ENCODE measurements at regions not wholly inside any gene's neighbourhood (a gene's known extent, or its start where the extent isn't known, plus 50 kb on each side); places are given as distances from the start of the nearest gene placed in this dataset.

- H3K9me3 Mint-ChIP-seq: peaks cover 0 to 5% (median 0%) of the 10 kb centered on the region in 7 donors
- H3K4me3 Mint-ChIP-seq: no peak overlapping the region
- H3K36me3 Mint-ChIP-seq: no peaks in the 10 kb centered on the region
- ATAC-seq (ENCODE audit: low read depth in 2 of 2) (no peak), DNase-seq (no peak)
- no peaks in the 10 kb centered on the region for H3K27me3 Mint-ChIP-seq
- H3K27ac Mint-ChIP-seq: no peak overlapping the region
- H3K4me1 Mint-ChIP-seq: no peaks in the 10 kb centered on the region
These were observed 136.1 kb upstream of the RBMS3 start for GRCh38 chr3:29144807-29145206.

DNA sequence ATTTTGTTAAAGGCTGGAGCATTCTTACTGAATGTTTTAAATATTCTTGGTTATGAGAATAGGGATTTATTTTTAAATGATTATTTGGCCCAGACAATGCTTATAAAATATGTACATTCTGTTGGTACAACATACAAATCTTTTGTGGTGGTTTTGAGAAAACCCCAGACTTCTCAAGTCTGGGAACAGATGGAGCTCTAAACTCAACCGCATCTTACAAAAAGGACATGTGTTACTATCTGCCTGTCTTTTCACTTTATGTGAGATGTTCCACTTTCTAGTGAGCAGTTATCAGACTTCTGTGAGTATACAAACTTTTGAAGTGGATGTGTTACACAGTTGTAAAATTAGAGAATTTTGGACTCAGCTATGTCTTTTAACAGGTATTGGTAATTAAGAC, 135.5 kb upstream of the RBMS3 start:
- no peak overlapping the region for H3K27ac Mint-ChIP-seq
- DNase-seq: no peak
- peaks cover 0 to 5% (median 0%) of the 10 kb centered on the region in 7 donors for H3K9me3 Mint-ChIP-seq
- no peak overlapping the region for H3K4me3 Mint-ChIP-seq
- no peaks in the 10 kb centered on the region for H3K4me1 Mint-ChIP-seq
- no peak for ATAC-seq (ENCODE audit: low read depth in 2 of 2)
- no peaks in the 10 kb centered on the region for H3K36me3 Mint-ChIP-seq
- no peaks in the 10 kb centered on the region for H3K27me3 Mint-ChIP-seq

- Mint-ChIP-seq H3K4me1 (no peaks in the 10 kb centered on the region), H3K27ac (no peak overlapping the region), H3K36me3 (no peaks in the 10 kb centered on the region), H3K27me3 (no peaks in the 10 kb centered on the region), H3K4me3 (no peak overlapping the region), H3K9me3 (no peaks in the 10 kb centered on the region)
- ATAC-seq (ENCODE audit: low read depth in 2 of 2) (no peak), DNase-seq (no peak)
These were observed 128.5 kb upstream of the RBMS3 start for GRCh38 chr3:29152379-29152778.

DNA sequence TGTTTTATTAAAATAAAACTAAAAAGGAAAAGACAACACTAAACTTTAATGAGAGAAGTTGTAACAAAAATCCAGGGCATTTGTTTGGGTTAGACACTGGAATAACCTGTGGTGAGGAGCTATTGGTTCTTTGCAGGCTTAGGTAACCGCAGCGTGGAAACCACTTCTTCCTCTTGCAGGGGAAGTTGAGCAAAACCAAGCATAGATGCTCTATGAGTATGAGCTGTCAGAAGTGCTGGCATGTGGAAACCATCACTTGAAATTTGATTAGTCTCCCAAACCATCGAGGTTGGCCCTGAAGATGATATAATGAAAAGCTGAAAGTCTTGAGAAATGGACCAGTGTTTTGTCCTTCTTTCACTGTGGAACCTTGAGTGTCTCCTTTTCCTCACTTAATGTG, 127.1 kb upstream of the RBMS3 start:
- H3K27ac Mint-ChIP-seq: no peak overlapping the region
- no peaks in the 10 kb centered on the region for H3K9me3 Mint-ChIP-seq
- DNase-seq (no peak), ATAC-seq (ENCODE audit: low read depth in 2 of 2) (no peak)
- H3K4me3 Mint-ChIP-seq: no peak overlapping the region
- no peaks in the 10 kb centered on the region for H3K27me3 Mint-ChIP-seq
- H3K36me3 Mint-ChIP-seq: no peaks in the 10 kb centered on the region
- H3K4me1 Mint-ChIP-seq: no peaks in the 10 kb centered on the region

DNA sequence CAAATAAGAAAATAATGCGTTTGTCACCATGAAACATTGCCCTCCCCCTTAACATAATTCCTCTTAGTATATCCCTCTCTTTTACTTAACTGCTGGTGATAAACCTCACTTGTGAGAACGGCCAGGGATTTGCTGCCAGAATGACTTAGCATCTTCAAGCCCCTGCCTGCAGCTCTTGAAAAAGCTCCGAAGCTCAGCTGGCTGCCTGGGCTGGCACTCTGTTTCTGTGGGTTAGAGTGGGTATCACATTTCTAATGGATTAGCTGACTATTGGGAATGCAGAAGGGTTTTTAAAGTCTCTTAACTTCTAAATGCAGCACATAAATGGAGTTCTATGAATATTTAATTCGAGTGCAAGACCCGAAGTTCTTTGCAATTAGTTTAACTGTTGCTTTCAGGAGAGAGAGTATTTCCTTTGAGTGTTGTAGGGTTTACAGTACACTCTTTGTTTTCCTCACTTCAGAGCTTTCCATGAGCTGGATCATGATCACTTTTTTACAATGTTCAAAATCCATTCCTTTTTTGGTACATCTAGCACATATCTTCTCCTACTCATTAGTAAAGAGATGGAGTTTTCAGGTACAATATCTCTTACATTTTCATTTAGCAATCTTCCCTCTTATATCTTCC, 124.7 kb upstream of the RBMS3 start:
- H3K27ac Mint-ChIP-seq: no peak overlapping the region
- no peak for ATAC-seq (ENCODE audit: low read depth in 2 of 2)
- no peaks in the 10 kb centered on the region for H3K27me3 Mint-ChIP-seq

GRCh38 chr3:29164825-29165224, 116.0 kb upstream of the RBMS3 start:
- ATAC-seq (ENCODE audit: low read depth in 2 of 2) (no peak), DNase-seq (no peak)
- Mint-ChIP-seq H3K9me3 (peaks cover 0 to 5% (median 2%) of the 10 kb centered on the region in 7 donors), H3K36me3 (no peaks in the 10 kb centered on the region), H3K27ac (no peak overlapping the region), H3K4me3 (no peak overlapping the region), H3K27me3 (no peaks in the 10 kb centered on the region), H3K4me1 (no peaks in the 10 kb centered on the region)

More for the DNA sequence above, 124.7 kb upstream of the RBMS3 start:
- Mint-ChIP-seq H3K36me3 (no peaks in the 10 kb centered on the region), H3K9me3 (peaks cover 0 to 3% (median 1%) of the 10 kb centered on the region in 7 donors), H3K4me3 (no peak overlapping the region), H3K4me1 (no peaks in the 10 kb centered on the region)
- no peak for DNase-seq

DNA sequence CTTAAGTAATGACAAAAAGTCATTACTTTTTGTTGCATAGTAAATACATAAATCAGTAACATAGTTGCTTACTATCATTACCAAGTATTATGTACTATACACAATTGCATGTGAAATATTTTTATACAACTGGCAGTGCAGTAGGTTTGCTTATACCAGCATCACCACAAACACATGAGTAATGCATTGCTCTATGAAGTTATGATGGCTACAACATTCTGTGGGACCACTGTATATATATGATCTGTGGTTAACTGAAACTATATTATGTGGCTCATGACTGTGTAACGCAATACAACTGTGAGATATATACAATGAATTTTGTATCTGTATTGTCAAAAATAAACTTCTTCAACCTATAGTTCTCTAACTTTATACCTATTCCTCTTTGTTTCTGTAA, 113.7 kb upstream of the RBMS3 start:
- no peak overlapping the region for H3K4me3 Mint-ChIP-seq
- no peaks in the 10 kb centered on the region for H3K27me3 Mint-ChIP-seq
- peaks cover 0 to 3% (median 0%) of the 10 kb centered on the region in 7 donors for H3K9me3 Mint-ChIP-seq
- H3K4me1 Mint-ChIP-seq: peaks cover 0 to 9% (median 0%) of the 10 kb centered on the region in 3 donors
- ATAC-seq (ENCODE audit: low read depth in 2 of 2) (no peak), DNase-seq (no peak)
- no peak overlapping the region for H3K27ac Mint-ChIP-seq
- H3K36me3 Mint-ChIP-seq: no peaks in the 10 kb centered on the region

GRCh38 chr3:29168081-29168480, 112.8 kb upstream of the RBMS3 start:
- Mint-ChIP-seq H3K4me1 (peaks cover 0 to 9% (median 0%) of the 10 kb centered on the region in 3 donors), H3K4me3 (no peak overlapping the region), H3K36me3 (no peaks in the 10 kb centered on the region), H3K27ac (peak overlapping the region in 1 of 6 donors; percentile 46), H3K9me3 (peaks cover 0 to 2% (median 0%) of the 10 kb centered on the region in 7 donors), H3K27me3 (no peaks in the 10 kb centered on the region)
- no peak for DNase-seq
- no peak for ATAC-seq (ENCODE audit: low read depth in 2 of 2)

GRCh38 chr3:29168696-29169095, 112.2 kb upstream of the RBMS3 start:
- Mint-ChIP-seq H3K4me1 (peaks cover 0 to 9% (median 0%) of the 10 kb centered on the region in 3 donors), H3K4me3 (no peak overlapping the region), H3K27me3 (no peaks in the 10 kb centered on the region), H3K36me3 (no peaks in the 10 kb centered on the region), H3K27ac (no peak overlapping the region), H3K9me3 (peaks cover 0 to 2% (median 0%) of the 10 kb centered on the region in 7 donors)
- ATAC-seq (ENCODE audit: low read depth in 2 of 2) (no peak), DNase-seq (no peak)

GRCh38 chr3:29169451-29169850, 111.4 kb upstream of the RBMS3 start:
- Mint-ChIP-seq H3K36me3 (no peaks in the 10 kb centered on the region), H3K4me1 (peaks cover 0 to 9% (median 0%) of the 10 kb centered on the region in 3 donors), H3K9me3 (peaks cover 0 to 2% (median 0%) of the 10 kb centered on the region in 7 donors), H3K4me3 (peak overlapping the region in 1 of 8 donors; percentile 51), H3K27me3 (no peaks in the 10 kb centered on the region), H3K27ac (no peak overlapping the region)
- DNase-seq (no peak), ATAC-seq (ENCODE audit: low read depth in 2 of 2) (no peak)

DNA sequence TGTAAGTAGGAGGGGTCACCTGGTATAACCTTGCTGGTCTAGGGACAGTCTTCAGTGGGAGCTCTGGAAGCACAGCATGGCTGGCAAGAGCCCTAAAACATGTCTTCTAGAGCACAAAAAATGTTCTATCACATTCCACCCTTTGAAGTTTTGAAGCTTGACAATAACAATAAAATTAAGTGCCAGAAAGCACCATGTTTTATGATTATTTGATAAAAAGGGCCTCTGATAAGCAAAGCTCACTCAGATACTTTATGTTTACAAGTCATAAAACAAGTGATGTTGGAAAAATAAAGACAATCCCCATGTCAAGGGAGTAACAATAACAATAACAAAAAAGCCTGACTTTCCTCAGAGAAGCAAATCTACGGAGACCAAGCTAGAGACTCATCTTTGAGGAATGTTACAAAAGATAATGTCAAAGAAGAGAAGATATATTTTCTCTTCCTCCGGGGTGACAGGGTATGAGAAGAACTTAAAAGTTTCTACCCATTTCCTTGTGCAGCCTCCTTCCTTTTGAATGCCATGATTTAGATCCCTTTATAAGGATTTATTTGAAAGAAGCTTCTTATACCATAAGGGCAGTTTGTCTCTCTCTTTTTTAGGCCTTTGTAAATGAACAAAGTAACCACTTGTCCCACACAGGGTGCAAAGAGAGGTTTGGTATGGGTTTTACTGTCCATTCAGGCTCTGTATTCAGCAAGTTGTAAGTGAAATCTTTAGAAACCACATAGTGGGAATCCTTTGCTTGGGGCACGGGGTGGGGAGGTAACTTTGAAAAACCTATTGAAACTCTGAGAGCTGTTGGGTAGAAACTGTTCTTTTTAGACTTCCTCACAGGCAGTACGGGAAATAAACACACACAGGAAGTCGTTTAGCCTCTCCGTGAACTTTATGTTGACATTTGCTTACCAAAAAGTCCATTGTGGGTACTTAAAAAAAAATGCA, 109.6 kb upstream of the RBMS3 start:
- no peak for ATAC-seq (ENCODE audit: low read depth in 2 of 2)
- H3K4me3 Mint-ChIP-seq: no peak overlapping the region
- peak overlapping the region in 2 of 6 donors; percentile 7 to 27 for H3K27ac Mint-ChIP-seq

GRCh38 chr3:29176501-29176900, 104.4 kb upstream of the RBMS3 start:
- Mint-ChIP-seq H3K27me3 (peaks cover 0 to 3% (median 0%) of the 10 kb centered on the region in 3 donors), H3K36me3 (no peaks in the 10 kb centered on the region), H3K4me3 (no peak overlapping the region), H3K9me3 (peaks cover 0 to 7% (median 0%) of the 10 kb centered on the region in 7 donors), H3K27ac (no peak overlapping the region), H3K4me1 (peaks cover 0 to 3% (median 0%) of the 10 kb centered on the region in 3 donors)
- DNase-seq: no peak
- ATAC-seq (ENCODE audit: low read depth in 2 of 2): no peak

More for the DNA sequence above, 109.6 kb upstream of the RBMS3 start:
- peaks cover 0 to 2% (median 0%) of the 10 kb centered on the region in 7 donors for H3K9me3 Mint-ChIP-seq
- H3K36me3 Mint-ChIP-seq: no peaks in the 10 kb centered on the region
- peaks cover 0 to 9% (median 0%) of the 10 kb centered on the region in 3 donors for H3K4me1 Mint-ChIP-seq
- no peak for DNase-seq
- H3K27me3 Mint-ChIP-seq: no peaks in the 10 kb centered on the region

DNA sequence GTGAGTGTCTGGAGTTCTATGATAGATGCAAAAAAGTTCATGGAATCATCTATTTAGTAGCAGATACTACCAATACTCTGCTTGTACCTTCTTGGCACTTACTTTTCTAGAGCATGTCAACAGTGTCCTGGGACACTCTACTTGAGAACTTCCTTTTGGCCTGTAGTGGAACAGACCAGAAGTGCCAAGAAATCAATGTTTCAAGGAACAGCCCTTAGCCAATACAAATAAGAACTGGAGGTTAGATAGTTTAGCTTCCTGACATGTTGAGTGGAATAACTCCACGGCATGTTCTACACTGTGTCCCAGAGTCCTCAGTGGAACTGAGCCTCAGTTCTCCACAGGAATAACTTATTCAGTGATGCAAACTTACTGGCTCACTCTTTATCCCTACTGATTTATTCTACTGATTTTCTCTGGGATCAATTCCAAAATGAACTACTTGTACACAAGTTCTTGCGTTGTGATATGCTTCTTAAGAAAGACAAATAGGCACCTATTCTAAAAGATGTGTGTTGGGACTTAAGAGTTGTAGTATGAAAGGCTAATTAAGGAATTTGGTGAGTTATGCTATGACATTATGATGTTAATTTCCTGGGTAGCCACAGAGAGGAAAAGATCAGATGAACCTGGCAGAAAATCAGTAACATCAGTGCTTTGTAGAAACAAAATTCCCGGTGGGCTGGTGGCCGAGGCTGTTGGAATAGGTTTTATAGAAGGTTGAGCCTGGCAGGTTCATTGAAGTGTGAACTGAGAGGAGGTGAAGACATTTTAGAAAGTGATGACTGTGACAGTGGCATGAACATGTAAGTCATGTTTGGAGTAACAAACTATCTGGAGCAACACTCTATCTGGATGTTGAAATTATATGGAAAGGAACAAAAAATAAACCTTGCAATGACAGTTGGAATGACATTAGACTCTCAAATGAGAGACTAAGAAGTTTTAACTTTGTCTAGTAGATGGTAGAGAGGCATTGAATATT, 101.8 kb upstream of the RBMS3 start:
- H3K4me1 Mint-ChIP-seq: no peaks in the 10 kb centered on the region
- H3K27ac Mint-ChIP-seq: no peak overlapping the region
- ATAC-seq (ENCODE audit: low read depth in 2 of 2): no peak

More for the DNA sequence above, 101.8 kb upstream of the RBMS3 start:
- H3K27me3 Mint-ChIP-seq: peaks cover 0 to 3% (median 0%) of the 10 kb centered on the region in 3 donors
- no peaks in the 10 kb centered on the region for H3K36me3 Mint-ChIP-seq
- peaks cover 0 to 5% (median 0%) of the 10 kb centered on the region in 7 donors for H3K9me3 Mint-ChIP-seq
- no peak overlapping the region for H3K4me3 Mint-ChIP-seq
- DNase-seq: no peak

Data from naive B cell (primary cell).